ENCODE measurements at regions not wholly inside any gene's neighbourhood (a gene's known extent, or its start where the extent isn't known, plus 50 kb on each side); places are given as distances from the start of the nearest gene placed in this dataset.

DNA sequence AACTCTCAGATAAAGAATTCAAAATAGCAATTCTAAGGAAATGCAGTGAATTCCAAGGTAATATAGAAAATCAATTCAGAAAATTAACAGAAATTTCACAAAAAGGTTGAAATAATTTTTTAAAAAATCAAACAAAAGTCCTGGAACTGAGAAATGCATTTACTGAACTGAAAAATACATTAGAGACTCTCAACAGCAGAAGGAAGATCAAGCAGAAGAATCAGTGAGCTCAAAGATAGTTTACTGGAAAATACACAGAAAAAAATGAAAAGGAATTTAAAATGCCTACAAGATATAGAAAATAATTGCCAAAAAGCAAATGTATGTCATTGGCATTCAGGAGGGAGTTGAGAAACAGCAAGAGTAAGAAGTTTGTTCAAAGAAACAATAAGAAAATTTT lies 107.3 kb downstream of the BUD13 start:
- TF ChIP-seq POLR2AphosphoS5 (IDR thresholded peaks at IDR 0.05) (no peak), CTCF (IDR thresholded peaks at IDR 0.05; ENCODE audit: poor library complexity, severe bottlenecking) (no peak), EP300 (conservative IDR thresholded peaks at IDR 0.05; ENCODE audit: poor library complexity, severe bottlenecking) (no peak), MXI1 (conservative IDR thresholded peaks at IDR 0.05; ENCODE audit: poor library complexity, severe bottlenecking) (no peak), TAF1 (IDR thresholded peaks at IDR 0.05; ENCODE audit: low read depth) (no peak), EZH2 (IDR thresholded peaks at IDR 0.05; ENCODE audit: borderline replicate concordance, insufficient read depth, low read length, poor library complexity, severe bottlenecking) (no peak)

All from neural cell (in vitro differentiated cells).